ENCODE measurements at regions not wholly inside any gene's neighbourhood (a gene's known extent, or its start where the extent isn't known, plus 50 kb on each side); places are given as distances from the start of the nearest gene placed in this dataset.

DNA sequence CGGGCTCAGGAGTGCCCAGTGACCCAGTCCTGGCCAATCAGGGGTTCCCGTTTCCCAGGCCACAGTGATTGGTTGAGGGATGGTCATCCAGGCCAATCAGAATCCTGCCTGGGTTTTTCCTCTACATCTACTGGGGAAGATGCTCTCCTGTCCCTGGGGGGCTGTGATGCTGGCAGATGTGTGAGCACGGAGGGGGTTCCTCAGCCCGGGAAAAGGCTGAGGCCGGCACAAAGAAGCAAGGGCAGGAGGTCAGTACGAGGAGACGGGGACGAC is 171.2 kb downstream of the CTTN start:
- Mint-ChIP-seq H3K9me3 (no peaks in the 10 kb centered on the region), H3K27ac (no peak overlapping the region), H3K4me1 (ENCODE audit: low read depth) (peaks cover 6% of the 10 kb centered on the region), H3K27me3 (peaks cover 27% of the 10 kb centered on the region), H3K4me3 (no peak overlapping the region), H3K36me3 (no peaks in the 10 kb centered on the region)
- POLR2A ChIA-PET, result no interaction called here
- DNase-seq, result no peak
- CTCF ChIA-PET, result no interaction called here
- intact Hi-C loops (cut with micrococcal nuclease), result no loop called here

DNA sequence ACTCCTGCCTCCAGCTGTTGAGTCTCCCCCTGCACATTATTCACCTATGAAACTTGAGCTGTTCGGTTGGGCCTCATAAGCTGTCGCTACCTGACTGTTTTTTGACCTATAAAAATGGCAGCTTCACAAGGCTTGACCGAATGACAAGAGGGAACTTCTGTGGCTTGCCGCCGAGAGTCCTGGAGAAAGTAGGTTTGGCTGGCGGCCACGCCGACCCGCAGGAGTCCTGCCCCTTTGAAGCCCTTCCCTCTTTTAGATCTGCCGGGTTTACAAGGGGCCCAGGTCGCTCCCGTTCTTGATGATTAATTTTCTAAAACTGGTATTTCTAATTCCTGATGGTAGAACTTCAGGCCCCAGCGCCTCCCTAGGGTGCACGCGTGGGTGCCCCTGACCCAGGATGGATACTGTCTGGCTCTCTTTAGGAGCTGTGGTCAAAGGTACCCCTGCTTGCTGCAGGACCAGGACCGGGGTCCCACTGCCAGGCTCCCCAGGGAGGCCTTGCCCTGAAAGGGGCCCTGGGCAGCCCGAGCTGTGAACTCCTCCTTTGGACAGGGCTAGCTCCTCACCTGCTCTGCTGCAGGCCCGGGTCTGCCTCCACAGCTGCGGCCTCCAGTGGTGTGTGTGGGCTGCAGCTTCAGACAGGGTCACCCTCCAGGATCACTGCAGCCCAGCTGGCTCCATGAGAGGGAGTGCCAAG is 171.8 kb downstream of the CTTN start:
- Mint-ChIP-seq H3K27me3 (peaks cover 23% of the 10 kb centered on the region), H3K9me3 (no peaks in the 10 kb centered on the region), H3K4me3 (no peak overlapping the region), H3K36me3 (no peaks in the 10 kb centered on the region), H3K27ac (no peak overlapping the region), H3K4me1 (ENCODE audit: low read depth) (peaks cover 6% of the 10 kb centered on the region)
- ChIA-PET CTCF (no interaction called here), POLR2A (no interaction called here)
- DNase-seq, result no peak
- intact Hi-C loops (cut with micrococcal nuclease), result no loop called here

GRCh38 chr11:70570693-70571395 is 172.5 kb downstream of the CTTN start:
- H3K27ac Mint-ChIP-seq, result no peak overlapping the region
- peaks cover 6% of the 10 kb centered on the region for H3K4me1 Mint-ChIP-seq (ENCODE audit: low read depth)
- ChIA-PET POLR2A (no interaction called here), CTCF (no interaction called here)
- no peak overlapping the region for H3K4me3 Mint-ChIP-seq
- no peak for DNase-seq
- H3K9me3 Mint-ChIP-seq, result no peaks in the 10 kb centered on the region
- peaks cover 21% of the 10 kb centered on the region for H3K27me3 Mint-ChIP-seq
- no peaks in the 10 kb centered on the region for H3K36me3 Mint-ChIP-seq
- intact Hi-C loops (cut with micrococcal nuclease), result no loop called here

DNA sequence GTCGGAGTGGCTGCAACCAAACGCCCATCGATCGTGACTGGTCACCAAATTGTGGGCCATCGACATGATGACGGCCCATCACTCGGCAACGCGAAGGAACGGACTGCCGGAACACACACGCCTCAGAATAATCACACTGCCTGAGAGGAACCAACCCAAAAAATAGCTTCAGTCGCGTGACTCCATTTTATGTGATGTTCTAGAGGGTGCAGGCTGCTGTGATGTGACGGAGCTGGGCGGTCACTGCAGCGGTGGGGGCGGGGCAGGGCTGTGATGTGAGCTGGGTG is 174.6 kb downstream of the CTTN start:
- DNase-seq, result no peak
- H3K9me3 Mint-ChIP-seq, result no peaks in the 10 kb centered on the region
- no peaks in the 10 kb centered on the region for H3K36me3 Mint-ChIP-seq
- H3K27me3 Mint-ChIP-seq, result peaks cover 11% of the 10 kb centered on the region
- ChIA-PET CTCF (no interaction called here), POLR2A (no interaction called here)
- no peak overlapping the region for H3K27ac Mint-ChIP-seq
- H3K4me3 Mint-ChIP-seq, result no peak overlapping the region
- intact Hi-C loops (cut with micrococcal nuclease), result no loop called here
- H3K4me1 Mint-ChIP-seq (ENCODE audit: low read depth), result peaks cover 4% of the 10 kb centered on the region

DNA sequence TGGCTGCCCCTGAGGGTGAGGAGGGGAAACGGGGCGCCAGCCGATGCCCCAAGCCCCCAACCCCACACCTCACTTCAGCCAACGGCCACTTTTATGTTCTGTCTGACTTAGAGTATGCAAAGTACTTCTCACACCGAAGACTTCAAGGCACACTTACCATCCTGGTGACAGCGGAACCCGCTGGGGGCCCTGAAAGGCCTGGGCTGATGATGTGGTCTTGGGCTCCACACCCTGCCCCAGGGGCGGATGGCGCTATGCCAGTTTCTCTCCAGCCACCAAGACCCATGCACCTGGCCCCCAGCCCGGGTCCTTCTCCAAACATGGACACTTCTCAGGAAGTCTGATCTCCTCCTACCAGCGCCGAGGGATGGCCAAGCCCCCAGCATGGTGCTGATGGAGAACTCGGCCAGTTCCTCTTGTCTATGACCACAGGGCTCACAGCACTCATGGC is 175.4 kb downstream of the CTTN start:
- Mint-ChIP-seq H3K36me3 (no peaks in the 10 kb centered on the region), H3K27ac (no peak overlapping the region), H3K4me3 (no peak overlapping the region), H3K4me1 (ENCODE audit: low read depth) (no peaks in the 10 kb centered on the region), H3K9me3 (no peaks in the 10 kb centered on the region), H3K27me3 (peaks cover 7% of the 10 kb centered on the region)
- intact Hi-C loops (cut with micrococcal nuclease), result no loop called here
- no peak for DNase-seq
- CTCF ChIA-PET, result no interaction called here
- POLR2A ChIA-PET, result no interaction called here

- H3K4me1 Mint-ChIP-seq (ENCODE audit: low read depth), result no peaks in the 10 kb centered on the region
- H3K36me3 Mint-ChIP-seq, result no peaks in the 10 kb centered on the region
- POLR2A ChIA-PET, result no interaction called here
- H3K27me3 Mint-ChIP-seq, result peaks cover 3% of the 10 kb centered on the region
- H3K4me3 Mint-ChIP-seq, result no peak overlapping the region
- no peaks in the 10 kb centered on the region for H3K9me3 Mint-ChIP-seq
- no peak for DNase-seq
- intact Hi-C loops (cut with micrococcal nuclease), result no loop called here
- no peak overlapping the region for H3K27ac Mint-ChIP-seq
- CTCF ChIA-PET, result no interaction called here
Measured at GRCh38 chr11:70574725-70575347, 176.5 kb downstream of the CTTN start.

DNA sequence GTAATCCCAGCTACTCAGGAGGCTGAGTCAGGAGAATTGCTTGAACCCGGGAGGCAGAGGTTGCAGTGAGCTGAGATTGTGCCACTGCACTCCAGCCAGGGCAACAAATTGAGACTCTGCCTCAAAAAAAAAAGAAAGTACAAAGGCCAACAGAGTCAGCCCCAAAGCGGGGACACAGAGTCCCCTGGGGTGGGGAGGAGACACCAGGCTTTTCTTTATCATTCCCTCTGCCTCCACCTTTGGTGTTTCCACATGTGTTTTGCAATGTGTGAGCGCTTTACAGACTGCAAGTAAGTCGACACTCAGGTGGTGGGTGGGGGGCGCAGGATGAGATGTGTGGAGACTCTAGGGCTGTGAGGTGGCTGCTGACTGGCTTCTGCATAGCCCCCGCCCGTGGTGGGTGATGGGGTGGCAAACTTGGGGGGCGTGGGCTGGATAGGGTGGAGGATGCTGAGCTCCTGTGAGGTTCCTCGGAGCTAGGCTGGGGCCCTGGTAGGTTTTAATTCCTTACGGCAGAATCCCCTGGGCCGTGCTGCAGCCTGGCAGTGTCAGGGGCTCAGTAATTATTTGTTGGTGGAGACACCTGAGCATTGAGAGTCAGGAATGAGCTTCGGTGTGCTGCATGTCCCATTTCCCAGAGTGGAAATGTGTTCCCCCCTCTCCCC is 177.2 kb downstream of the CTTN start:
- Mint-ChIP-seq H3K27ac (no peak overlapping the region), H3K9me3 (no peaks in the 10 kb centered on the region), H3K27me3 (peaks cover 3% of the 10 kb centered on the region), H3K36me3 (no peaks in the 10 kb centered on the region), H3K4me3 (no peak overlapping the region), H3K4me1 (ENCODE audit: low read depth) (no peaks in the 10 kb centered on the region)
- ChIA-PET CTCF (no interaction called here), POLR2A (no interaction called here)
- intact Hi-C loops (cut with micrococcal nuclease), result no loop called here
- no peak for DNase-seq

- Mint-ChIP-seq H3K36me3 (no peaks in the 10 kb centered on the region), H3K4me1 (ENCODE audit: low read depth) (no peaks in the 10 kb centered on the region), H3K27ac (no peak overlapping the region), H3K4me3 (no peak overlapping the region), H3K9me3 (no peaks in the 10 kb centered on the region), H3K27me3 (no peaks in the 10 kb centered on the region)
- ChIA-PET POLR2A (no interaction called here), CTCF (no interaction called here)
- intact Hi-C loops (cut with micrococcal nuclease), result no loop called here
- no peak for DNase-seq
Measured at GRCh38 chr11:70577258-70577603, 178.9 kb downstream of the CTTN start.

GRCh38 chr11:70577948-70578347 is 179.6 kb downstream of the CTTN start:
- ChIA-PET CTCF (no interaction called here), POLR2A (no interaction called here)
- no peak overlapping the region for H3K27ac Mint-ChIP-seq
- no peaks in the 10 kb centered on the region for H3K9me3 Mint-ChIP-seq
- H3K4me3 Mint-ChIP-seq, result no peak overlapping the region
- H3K4me1 Mint-ChIP-seq (ENCODE audit: low read depth), result no peaks in the 10 kb centered on the region
- H3K27me3 Mint-ChIP-seq, result no peaks in the 10 kb centered on the region
- no peaks in the 10 kb centered on the region for H3K36me3 Mint-ChIP-seq
- intact Hi-C loops (cut with micrococcal nuclease), result no loop called here
- no peak for DNase-seq

GRCh38 chr11:70578371-70578770 is 180.0 kb downstream of the CTTN start:
- Mint-ChIP-seq H3K4me3 (no peak overlapping the region), H3K9me3 (no peaks in the 10 kb centered on the region), H3K36me3 (no peaks in the 10 kb centered on the region), H3K27me3 (no peaks in the 10 kb centered on the region), H3K27ac (no peak overlapping the region), H3K4me1 (ENCODE audit: low read depth) (no peaks in the 10 kb centered on the region)
- intact Hi-C loops (cut with micrococcal nuclease), result no loop called here
- ChIA-PET CTCF (no interaction called here), POLR2A (no interaction called here)
- no peak for DNase-seq

GRCh38 chr11:70578831-70579230 is 180.5 kb downstream of the CTTN start:
- no peak for DNase-seq
- intact Hi-C loops (cut with micrococcal nuclease), result no loop called here
- H3K36me3 Mint-ChIP-seq, result no peaks in the 10 kb centered on the region
- ChIA-PET CTCF (no interaction called here), POLR2A (no interaction called here)
- no peak overlapping the region for H3K4me3 Mint-ChIP-seq
- H3K4me1 Mint-ChIP-seq (ENCODE audit: low read depth), result no peaks in the 10 kb centered on the region
- H3K27me3 Mint-ChIP-seq, result no peaks in the 10 kb centered on the region
- no peaks in the 10 kb centered on the region for H3K9me3 Mint-ChIP-seq
- no peak overlapping the region for H3K27ac Mint-ChIP-seq

DNA sequence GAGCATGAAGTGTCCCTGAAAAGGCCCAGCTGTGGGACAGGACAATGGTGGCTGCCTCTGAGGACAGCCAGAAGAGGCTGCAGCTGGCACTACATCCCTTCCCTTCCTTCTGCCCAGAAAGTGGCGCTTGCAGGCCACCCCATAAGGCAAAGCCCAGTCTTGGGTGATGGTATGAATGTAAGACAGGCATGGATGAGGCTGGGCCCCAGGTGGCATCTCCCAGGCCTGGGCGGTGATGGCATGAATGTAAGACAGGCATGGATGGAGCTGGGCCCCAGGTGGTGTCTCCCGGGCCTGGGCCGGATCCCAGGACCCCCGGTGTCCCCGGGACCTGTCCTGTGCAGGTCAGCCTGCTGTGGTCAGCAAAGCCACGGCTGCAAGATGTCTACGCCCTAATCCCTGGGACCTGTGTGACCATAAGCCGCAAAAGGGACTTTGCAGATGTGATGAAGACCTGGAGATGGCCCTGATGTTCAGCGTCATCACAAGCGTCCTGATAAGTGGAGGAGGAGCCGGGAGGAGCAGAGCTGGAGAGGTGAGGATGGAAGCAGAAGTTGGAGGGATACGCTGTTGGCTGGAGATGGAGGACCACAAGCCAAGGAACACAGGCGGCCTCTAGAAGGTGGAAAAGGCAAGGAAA is 181.1 kb downstream of the CTTN start:
- no peak for DNase-seq
- H3K27ac Mint-ChIP-seq, result no peak overlapping the region
- no peaks in the 10 kb centered on the region for H3K36me3 Mint-ChIP-seq
- ChIA-PET CTCF (no interaction called here), POLR2A (no interaction called here)
- H3K9me3 Mint-ChIP-seq, result no peaks in the 10 kb centered on the region
- intact Hi-C loops (cut with micrococcal nuclease), result no loop called here
- no peaks in the 10 kb centered on the region for H3K4me1 Mint-ChIP-seq (ENCODE audit: low read depth)
- no peak overlapping the region for H3K4me3 Mint-ChIP-seq
- peaks cover 1% of the 10 kb centered on the region for H3K27me3 Mint-ChIP-seq
